Neural cell (in vitro differentiated cells): ENCODE measurements at regions not wholly inside any gene's neighbourhood (a gene's known extent, or its start where the extent isn't known, plus 50 kb on each side); places are given as distances from the start of the nearest gene placed in this dataset.

ENCODE experiments used
- H2AFZ ChIP-seq: fragments of 200-600, 300-800 bp; sonication (generic), shearing (Covaris generic); 2 replicates; pipeline ENCODE4 v1.6.0; 2014; ENCODE audit warnings: low read depth, mild to moderate bottlenecking, antibody characterized with exemption, low read length, moderate library complexity
- H3F3A ChIP-seq: fragments of 200-600 bp; shearing (Covaris generic); 2 replicates; pipeline ENCODE4 v1.6.1; 2016; ENCODE audit warnings: mild to moderate bottlenecking, moderate library complexity, mixed read lengths, antibody characterized with exemption, low read length; ENCODE audit not compliant: insufficient read depth, poor library complexity, severe bottlenecking
- H3K27ac ChIP-seq: fragments of 200-600, 300-800 bp; sonication (generic), shearing (Covaris generic); 2 replicates; pipeline ENCODE4 v1.5.1; 2014; ENCODE audit warnings: mild to moderate bottlenecking, low read length, moderate library complexity
- H3K27me3 ChIP-seq: fragments of 300-800, 200-600 bp; sonication (generic), shearing (Covaris generic); 2 replicates; pipeline ENCODE4 v1.6.0; 2014; ENCODE audit warnings: mild to moderate bottlenecking, low read depth, low read length, moderate library complexity; ENCODE audit not compliant: insufficient read depth
- H3K36me3 ChIP-seq: fragments of 300-800, 200-600 bp; sonication (generic), shearing (Covaris generic); 2 replicates; pipeline ENCODE4 v1.5.1; 2014; ENCODE audit warnings: mild to moderate bottlenecking, antibody characterized with exemption, low read length, moderate library complexity; ENCODE audit not compliant: insufficient read depth
- H3K4me2 ChIP-seq: fragments of 300-800, 200-600 bp; sonication (generic), shearing (Covaris generic); 2 replicates; pipeline ENCODE4 v1.6.0; 2014; ENCODE audit warnings: mild to moderate bottlenecking, low read length
- H3K4me3 ChIP-seq: fragments of 300-800, 200-600 bp; sonication (generic), shearing (Covaris generic); 2 replicates; pipeline ENCODE4 v1.5.1; 2014; ENCODE audit warnings: mild to moderate bottlenecking, low read length, moderate library complexity
- H3K79me2 ChIP-seq: fragments of 200-600 bp; shearing (Covaris generic); replicated peaks from 2 replicates; pipeline ENCODE4 v1.6.0; 2014; ENCODE audit warnings: mild to moderate bottlenecking, low read length, moderate library complexity; ENCODE audit not compliant: insufficient read depth
- H3K9ac ChIP-seq: fragments of 300-800, 200-600 bp; sonication (generic), shearing (Covaris generic); 2 replicates; pipeline ENCODE4 v1.6.1; 2016; ENCODE audit warnings: mild to moderate bottlenecking, low read length, mixed read lengths
- H3K9me2 ChIP-seq: fragments of 200-600 bp; shearing (Covaris generic); 2 replicates; pipeline ENCODE4 v1.6.1; 2016; ENCODE audit warnings: mild to moderate bottlenecking, low read length, mixed read lengths; ENCODE audit not compliant: insufficient read depth
- H3K9me3 ChIP-seq: fragments of 200-600, 300-800 bp; sonication (generic), shearing (Covaris generic); 2 replicates; pipeline ENCODE4 v1.6.1; 2016; ENCODE audit warnings: mild to moderate bottlenecking, mixed run types, low read length, moderate library complexity, mixed read lengths
- H4K20me1 ChIP-seq: fragments of 200-600 bp; shearing (Covaris generic); 2 replicates; pipeline ENCODE4 v1.6.1; 2016; ENCODE audit warnings: mild to moderate bottlenecking, mixed run types; ENCODE audit not compliant: insufficient read depth
- EP300 ChIP-seq: fragments of 450-650 bp; conservative IDR thresholded peaks from 2 replicates; pipeline ENCODE4 v1.6.1; 2014; ENCODE audit warnings: antibody characterized with exemption, mild to moderate bottlenecking, moderate library complexity; ENCODE audit not compliant: poor library complexity, severe bottlenecking
- EZH2 ChIP-seq: fragments of 200-600, 300-800 bp; shearing (Covaris generic), sonication (generic); IDR thresholded peaks from 2 replicates; pipeline ENCODE4 v1.6.1; 2014; ENCODE audit warnings: antibody characterized with exemption, low read length, borderline replicate concordance, mild to moderate bottlenecking; ENCODE audit not compliant: insufficient read depth, poor library complexity, severe bottlenecking
- MXI1 ChIP-seq: fragments of 450-650 bp; conservative IDR thresholded peaks from 2 replicates; pipeline ENCODE4 v1.6.1; 2014; ENCODE audit warnings: antibody characterized with exemption, mild to moderate bottlenecking; ENCODE audit not compliant: poor library complexity, severe bottlenecking
- POLR2AphosphoS5 ChIP-seq: IDR thresholded peaks from 2 replicates; pipeline ENCODE4 v1.6.1; 2012
- RAD21 ChIP-seq: fragments of 450-650 bp; conservative IDR thresholded peaks from 2 replicates; pipeline ENCODE4 v1.6.1; 2014; ENCODE audit warnings: antibody characterized with exemption, mild to moderate bottlenecking, moderate library complexity
- REST ChIP-seq: IDR thresholded peaks from 2 replicates; pipeline ENCODE4 v1.6.1; 2012; ENCODE audit warnings: borderline replicate concordance
- SMC3 ChIP-seq: fragments of 450-650 bp; conservative IDR thresholded peaks from 2 replicates; pipeline ENCODE4 v1.6.1; 2014; ENCODE audit warnings: antibody characterized with exemption, mild to moderate bottlenecking, moderate library complexity; ENCODE audit not compliant: poor library complexity
- TAF1 ChIP-seq: IDR thresholded peaks from 2 replicates; pipeline ENCODE4 v1.6.1; 2012; ENCODE audit warnings: low read depth
- TF ChIP-seq, protein P1 (sequence below): fragments of 450-650 bp; IDR thresholded peaks from 2 replicates; pipeline ENCODE4 v1.5.1; 2014; ENCODE audit warnings: antibody characterized with exemption, mild to moderate bottlenecking, moderate library complexity; ENCODE audit not compliant: poor library complexity, severe bottlenecking

DNA sequence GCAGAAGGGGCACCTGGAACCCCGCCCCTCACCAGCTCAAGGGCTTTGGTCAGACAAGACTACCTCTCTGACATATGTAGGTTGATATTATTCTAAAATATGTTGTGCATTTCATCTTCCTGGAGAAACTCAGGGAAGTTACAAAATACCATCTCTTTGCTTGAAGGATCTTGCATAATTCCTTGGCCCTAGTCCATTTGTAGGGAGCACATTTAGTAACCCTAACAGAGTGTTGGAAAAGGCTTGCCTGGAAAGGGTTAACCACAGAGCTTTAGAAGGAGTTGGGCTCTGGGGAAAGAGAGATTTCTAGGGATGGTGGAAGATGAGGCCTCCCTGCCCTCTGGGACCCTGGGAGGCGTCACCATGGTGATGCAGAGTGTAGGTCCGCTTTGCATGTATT is 143.0 kb upstream of the SLC1A4 start:
- TF ChIP-seq REST = no peak
- no peak for TF ChIP-seq RAD21
- no peak for TF ChIP-seq TAF1
- TF ChIP-seq EZH2 = no peak
- no peak for TF ChIP-seq EP300
- TF ChIP-seq, protein P1, sequence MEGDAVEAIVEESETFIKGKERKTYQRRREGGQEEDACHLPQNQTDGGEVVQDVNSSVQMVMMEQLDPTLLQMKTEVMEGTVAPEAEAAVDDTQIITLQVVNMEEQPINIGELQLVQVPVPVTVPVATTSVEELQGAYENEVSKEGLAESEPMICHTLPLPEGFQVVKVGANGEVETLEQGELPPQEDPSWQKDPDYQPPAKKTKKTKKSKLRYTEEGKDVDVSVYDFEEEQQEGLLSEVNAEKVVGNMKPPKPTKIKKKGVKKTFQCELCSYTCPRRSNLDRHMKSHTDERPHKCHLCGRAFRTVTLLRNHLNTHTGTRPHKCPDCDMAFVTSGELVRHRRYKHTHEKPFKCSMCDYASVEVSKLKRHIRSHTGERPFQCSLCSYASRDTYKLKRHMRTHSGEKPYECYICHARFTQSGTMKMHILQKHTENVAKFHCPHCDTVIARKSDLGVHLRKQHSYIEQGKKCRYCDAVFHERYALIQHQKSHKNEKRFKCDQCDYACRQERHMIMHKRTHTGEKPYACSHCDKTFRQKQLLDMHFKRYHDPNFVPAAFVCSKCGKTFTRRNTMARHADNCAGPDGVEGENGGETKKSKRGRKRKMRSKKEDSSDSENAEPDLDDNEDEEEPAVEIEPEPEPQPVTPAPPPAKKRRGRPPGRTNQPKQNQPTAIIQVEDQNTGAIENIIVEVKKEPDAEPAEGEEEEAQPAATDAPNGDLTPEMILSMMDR = no peak
- no peak for TF ChIP-seq POLR2AphosphoS5
- TF ChIP-seq SMC3 = no peak
- no peak for TF ChIP-seq MXI1
- Histone ChIP-seq H3F3A (no peaks in the 10 kb centered on the region), H2AFZ (no peak overlapping the region), H3K4me3 (no peak overlapping the region), H3K4me2 (no peak overlapping the region), H3K27me3 (no peaks in the 10 kb centered on the region), H3K9ac (no peak overlapping the region), H3K79me2 (no peaks in the 10 kb centered on the region), H3K9me2 (no peaks in the 10 kb centered on the region), H4K20me1 (no peaks in the 10 kb centered on the region), H3K9me3 (no peaks in the 10 kb centered on the region), H3K27ac (no peak overlapping the region), H3K36me3 (no peaks in the 10 kb centered on the region)

DNA sequence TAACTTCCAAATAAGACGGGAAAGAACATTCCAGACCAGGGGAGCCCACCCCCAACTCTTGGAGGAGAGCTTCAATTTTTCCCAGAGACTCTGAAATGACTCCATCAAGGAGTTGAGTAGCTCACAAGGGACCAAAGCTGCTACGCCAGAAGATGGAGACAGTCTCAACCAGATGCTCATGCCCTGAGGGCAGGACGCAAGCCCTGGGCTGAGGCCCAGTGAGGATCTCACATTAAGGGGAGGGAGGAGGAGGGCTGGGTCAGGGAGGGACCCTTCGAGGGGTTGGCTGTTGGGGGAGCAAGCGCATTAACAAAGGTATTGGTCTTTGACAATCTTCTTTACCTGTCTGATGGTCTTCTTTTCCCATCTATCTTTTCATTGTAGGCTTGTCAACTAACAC is 141.3 kb upstream of the SLC1A4 start:
- H3K4me3 ChIP-seq = no peak overlapping the region
- TF ChIP-seq POLR2AphosphoS5 (no peak), EZH2 (no peak), TAF1 (no peak), SMC3 (no peak), RAD21 (no peak), REST (no peak)
- TF ChIP-seq, protein P1 = no peak
- H3K9me2 ChIP-seq = no peaks in the 10 kb centered on the region
- H3K36me3 ChIP-seq = no peaks in the 10 kb centered on the region
- H3K4me2 ChIP-seq = no peak overlapping the region
- H3F3A ChIP-seq = no peaks in the 10 kb centered on the region
- H2AFZ ChIP-seq = no peak overlapping the region
- no peak overlapping the region for H3K9ac ChIP-seq
- no peaks in the 10 kb centered on the region for H3K79me2 ChIP-seq
- no peaks in the 10 kb centered on the region for H3K9me3 ChIP-seq
- H3K27me3 ChIP-seq = no peaks in the 10 kb centered on the region
- H3K27ac ChIP-seq = no peak overlapping the region
- H4K20me1 ChIP-seq = no peaks in the 10 kb centered on the region
